H54 (cell line): ENCODE measurements at regions not wholly inside any gene's neighbourhood (a gene's known extent, or its start where the extent isn't known, plus 50 kb on each side); places are given as distances from the start of the nearest gene placed in this dataset.
"Not testable (repeated sequence)": the region's sequence is repeated elsewhere in the genome, so short reads cannot be mapped to it uniquely, and the experiment has no call there.

ENCODE experiments used
- DNase-seq: peaks from one replicate; pipeline ENCODE4 v3.0.0; 2011; ENCODE audit warnings: low spot score, mixed read lengths; ENCODE audit not compliant: insufficient read length
- FAIRE-seq: peaks from 3 replicates; lab custom pipeline; 2011; peaks lifted over from hg19 to GRCh38; lab: Jason Lieb, UNC
- POLR2A ChIP-seq: IDR thresholded peaks from 2 replicates; pipeline ENCODE4 v1.6.1; 2011; ENCODE audit warnings: low read depth, mild to moderate bottlenecking, low read length

- no peak for FAIRE-seq
- no peak for TF ChIP-seq POLR2A
- DNase-seq = no peak
Observed at GRCh38 chr3:153349108-153349499, 187.1 kb downstream of the RAP2B start.

- no peak for TF ChIP-seq POLR2A
- FAIRE-seq (peak; percentile 57), DNase-seq (peak; percentile 20)
Observed at GRCh38 chr3:153350420-153350819, 188.4 kb downstream of the RAP2B start.

GRCh38 chr3:153354641-153355040 lies 192.6 kb downstream of the RAP2B start:
- no peak for DNase-seq
- FAIRE-seq = no peak
- TF ChIP-seq POLR2A = no peak

GRCh38 chr3:153355559-153355958 lies 193.5 kb downstream of the RAP2B start:
- DNase-seq = no peak
- TF ChIP-seq POLR2A = no peak
- FAIRE-seq = no peak

GRCh38 chr3:153356908-153357307 lies 194.9 kb downstream of the RAP2B start:
- TF ChIP-seq POLR2A = no peak
- DNase-seq (no peak), FAIRE-seq (no peak)

- DNase-seq = no peak
- no peak for TF ChIP-seq POLR2A
Observed at GRCh38 chr3:153357436-153357835, 195.4 kb downstream of the RAP2B start.

GRCh38 chr3:153369561-153370374 lies 207.7 kb downstream of the RAP2B start:
- TF ChIP-seq POLR2A = no peak
- no peak for DNase-seq

More at GRCh38 chr3:153357436-153357835, 195.4 kb downstream of the RAP2B start:
- FAIRE-seq = no peak

GRCh38 chr3:153370680-153371079 lies 208.7 kb downstream of the RAP2B start:
- DNase-seq = no peak
- TF ChIP-seq POLR2A = no peak
- no peak for FAIRE-seq

More at GRCh38 chr3:153369561-153370374, 207.7 kb downstream of the RAP2B start:
- no peak for FAIRE-seq

GRCh38 chr3:153372326-153372725 lies 210.3 kb downstream of the RAP2B start:
- no peak for TF ChIP-seq POLR2A
- FAIRE-seq = no peak
- DNase-seq = no peak

- no peak for FAIRE-seq
- no peak for DNase-seq
- TF ChIP-seq POLR2A = no peak
Observed at GRCh38 chr3:153373606-153374005, 211.6 kb downstream of the RAP2B start.

- not testable (repeated sequence) for DNase-seq, FAIRE-seq
Observed at GRCh38 chr3:153378366-153378765, 216.3 kb downstream of the RAP2B start.

- no peak for DNase-seq
- no peak for TF ChIP-seq POLR2A
- no peak for FAIRE-seq
Observed at GRCh38 chr3:153379516-153379915, 217.5 kb downstream of the RAP2B start.

- TF ChIP-seq POLR2A = no peak
- no peak for FAIRE-seq
- no peak for DNase-seq
Observed at GRCh38 chr3:153385343-153385742, 223.3 kb downstream of the RAP2B start.

- TF ChIP-seq POLR2A = no peak
- DNase-seq = no peak
- FAIRE-seq = no peak
Observed at GRCh38 chr3:153392363-153392762, 230.3 kb downstream of the RAP2B start.

- no peak for TF ChIP-seq POLR2A
- no peak for DNase-seq
- no peak for FAIRE-seq
Observed at GRCh38 chr3:153394017-153394416, 232.0 kb downstream of the RAP2B start.
